NCI-H1930 (cell line): ENCODE measurements at regions not wholly inside any gene's neighbourhood (a gene's known extent, or its start where the extent isn't known, plus 50 kb on each side); places are given as distances from the start of the nearest gene placed in this dataset.

Experiments used
- DNase-seq, 2 experiments: peaks; one replicate each; lab custom pipeline; 2025; lab: John Stamatoyannopoulos, UW

- no peak for DNase-seq
Observed at GRCh38 chr11:116294630-116295029, 478.2 kb downstream of the BUD13 start.

GRCh38 chr11:116287866-116288265 is 484.9 kb downstream of the BUD13 start:
- DNase-seq: no peak

GRCh38 chr11:116285026-116285425 is 487.8 kb downstream of the BUD13 start:
- no peak for DNase-seq

GRCh38 chr11:116283300-116283699 is 489.5 kb downstream of the BUD13 start:
- DNase-seq: no peak

GRCh38 chr11:116282481-116282880 is 490.3 kb downstream of the BUD13 start:
- no peak for DNase-seq

GRCh38 chr11:116281173-116282160 is 491.3 kb downstream of the BUD13 start:
- DNase-seq: no peak

- DNase-seq: no peak
Observed at GRCh38 chr11:116279511-116279910, 493.3 kb downstream of the BUD13 start.

GRCh38 chr11:116278076-116278475 is 494.7 kb downstream of the BUD13 start:
- DNase-seq: no peak

- DNase-seq: peak; percentile 51 to 88
Observed at GRCh38 chr11:116276051-116277044, 496.4 kb downstream of the BUD13 start.

GRCh38 chr11:116275635-116276034 is 497.2 kb downstream of the BUD13 start:
- no peak for DNase-seq

GRCh38 chr11:116274521-116274920 is 498.3 kb downstream of the BUD13 start:
- no peak for DNase-seq

GRCh38 chr11:116272181-116272789 is 500.5 kb downstream of the BUD13 start:
- DNase-seq: no peak

GRCh38 chr11:116271479-116271878 is 501.3 kb downstream of the BUD13 start:
- no peak for DNase-seq

- DNase-seq: no peak
Observed at GRCh38 chr11:116267146-116267545, 505.6 kb downstream of the BUD13 start.

- DNase-seq: no peak
Observed at GRCh38 chr11:116263770-116264169, 509.0 kb downstream of the BUD13 start.

GRCh38 chr11:116263019-116263418 is 509.8 kb downstream of the BUD13 start:
- no peak for DNase-seq

- no peak for DNase-seq
Observed at GRCh38 chr11:116262370-116262769, 510.4 kb downstream of the BUD13 start.

GRCh38 chr11:116261606-116262005 is 511.2 kb downstream of the BUD13 start:
- no peak for DNase-seq

GRCh38 chr11:116258821-116259220 is 514.0 kb downstream of the BUD13 start:
- DNase-seq: no peak

- no peak for DNase-seq
Observed at GRCh38 chr11:116257883-116258282, 514.9 kb downstream of the BUD13 start.

- DNase-seq: no peak
Observed at GRCh38 chr11:116257092-116257491, 515.7 kb downstream of the BUD13 start.

GRCh38 chr11:116256215-116256614 is 516.6 kb downstream of the BUD13 start:
- DNase-seq: no peak
